ENCODE measurements at regions not wholly inside any gene's neighbourhood (a gene's known extent, or its start where the extent isn't known, plus 50 kb on each side); places are given as distances from the start of the nearest gene placed in this dataset.

DNA sequence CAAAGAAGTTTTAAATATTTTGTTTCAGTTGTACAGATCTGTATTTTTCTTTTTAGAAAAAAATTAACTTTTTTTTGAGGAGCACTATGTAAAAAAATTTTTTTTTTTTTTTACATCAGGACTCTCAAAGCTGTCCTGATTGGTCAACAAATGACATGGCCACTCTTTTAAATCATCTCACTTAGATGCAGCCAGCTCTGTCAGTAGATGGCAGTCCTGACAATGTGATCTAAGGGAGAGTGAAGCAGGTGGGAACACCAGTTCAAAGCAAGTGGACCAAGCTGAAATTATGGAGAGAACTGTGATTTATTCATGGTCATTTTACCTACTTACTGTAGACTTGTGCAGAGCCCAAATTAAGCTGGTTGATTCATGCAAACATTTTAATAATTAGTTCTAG is 174.7 kb upstream of the GPRIN3 start:
- TF ChIP-seq, protein P1, sequence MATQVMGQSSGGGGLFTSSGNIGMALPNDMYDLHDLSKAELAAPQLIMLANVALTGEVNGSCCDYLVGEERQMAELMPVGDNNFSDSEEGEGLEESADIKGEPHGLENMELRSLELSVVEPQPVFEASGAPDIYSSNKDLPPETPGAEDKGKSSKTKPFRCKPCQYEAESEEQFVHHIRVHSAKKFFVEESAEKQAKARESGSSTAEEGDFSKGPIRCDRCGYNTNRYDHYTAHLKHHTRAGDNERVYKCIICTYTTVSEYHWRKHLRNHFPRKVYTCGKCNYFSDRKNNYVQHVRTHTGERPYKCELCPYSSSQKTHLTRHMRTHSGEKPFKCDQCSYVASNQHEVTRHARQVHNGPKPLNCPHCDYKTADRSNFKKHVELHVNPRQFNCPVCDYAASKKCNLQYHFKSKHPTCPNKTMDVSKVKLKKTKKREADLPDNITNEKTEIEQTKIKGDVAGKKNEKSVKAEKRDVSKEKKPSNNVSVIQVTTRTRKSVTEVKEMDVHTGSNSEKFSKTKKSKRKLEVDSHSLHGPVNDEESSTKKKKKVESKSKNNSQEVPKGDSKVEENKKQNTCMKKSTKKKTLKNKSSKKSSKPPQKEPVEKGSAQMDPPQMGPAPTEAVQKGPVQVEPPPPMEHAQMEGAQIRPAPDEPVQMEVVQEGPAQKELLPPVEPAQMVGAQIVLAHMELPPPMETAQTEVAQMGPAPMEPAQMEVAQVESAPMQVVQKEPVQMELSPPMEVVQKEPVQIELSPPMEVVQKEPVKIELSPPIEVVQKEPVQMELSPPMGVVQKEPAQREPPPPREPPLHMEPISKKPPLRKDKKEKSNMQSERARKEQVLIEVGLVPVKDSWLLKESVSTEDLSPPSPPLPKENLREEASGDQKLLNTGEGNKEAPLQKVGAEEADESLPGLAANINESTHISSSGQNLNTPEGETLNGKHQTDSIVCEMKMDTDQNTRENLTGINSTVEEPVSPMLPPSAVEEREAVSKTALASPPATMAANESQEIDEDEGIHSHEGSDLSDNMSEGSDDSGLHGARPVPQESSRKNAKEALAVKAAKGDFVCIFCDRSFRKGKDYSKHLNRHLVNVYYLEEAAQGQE (IDR thresholded peaks at IDR 0.05; ENCODE audit: low read depth, low read length) = no peak
- no peak for TF ChIP-seq CHD2 (IDR thresholded peaks at IDR 0.05; ENCODE audit: borderline replicate concordance, low read depth, low read length)
